Lower leg skin (tissue), 4 donors: ENCODE measurements at regions not wholly inside any gene's neighbourhood (a gene's known extent, or its start where the extent isn't known, plus 50 kb on each side); places are given as distances from the start of the nearest gene placed in this dataset.
"Not testable (repeated sequence)": the region's sequence is repeated elsewhere in the genome, so short reads cannot be mapped to it uniquely, and the experiment has no call there.

ENCODE experiments used
- DNase-seq, 2 donors: peaks; one replicate each; pipeline ENCODE4 v3.0.0-alpha.2; 2019; ENCODE audit warnings: low spot score in 2 of 2
- H3K4me3 ChIP-seq: fragments of 200-600 bp; sonication (generic); 2 replicates; pipeline ENCODE4 v1.5.1; 2017; ENCODE audit warnings: mild to moderate bottlenecking, low read depth; ENCODE audit not compliant: poor library complexity, severe bottlenecking
- POLR2A ChIP-seq, 2 donors: fragments of 450-650 bp; IDR thresholded peaks; one replicate each; pipeline ENCODE4 v1.6.1; 2016 to 2017; ENCODE audit warnings: antibody characterized with exemption in 2 of 2, mild to moderate bottlenecking in 1 of 2, moderate library complexity in 1 of 2
- WGBS, 2 donors: methylation state at CpG; one replicate each; pipeline ENCODE4 v1.1.5; 2018; 5-methylcytosine and 5-hydroxymethylcytosine counted together
- intact Hi-C: fragments of 100-400 bp; cut with DNase I; formaldehyde crosslinking; loops from one replicate; pipeline ENCODE4 v1.15.0; 2023; ENCODE audit warnings: low total_unique reads
- TF ChIP-seq, protein P1 (sequence below), 3 donors: fragments of 450-650 bp; IDR thresholded peaks; one replicate each; pipeline ENCODE4 v1.5.1; 2016; ENCODE audit warnings: antibody characterized with exemption in 3 of 3, mild to moderate bottlenecking in 3 of 3, moderate library complexity in 2 of 3

GRCh38 chr1:81254068-81254467, 546.7 kb upstream of the ADGRL2 start:
- TF ChIP-seq, protein P1, sequence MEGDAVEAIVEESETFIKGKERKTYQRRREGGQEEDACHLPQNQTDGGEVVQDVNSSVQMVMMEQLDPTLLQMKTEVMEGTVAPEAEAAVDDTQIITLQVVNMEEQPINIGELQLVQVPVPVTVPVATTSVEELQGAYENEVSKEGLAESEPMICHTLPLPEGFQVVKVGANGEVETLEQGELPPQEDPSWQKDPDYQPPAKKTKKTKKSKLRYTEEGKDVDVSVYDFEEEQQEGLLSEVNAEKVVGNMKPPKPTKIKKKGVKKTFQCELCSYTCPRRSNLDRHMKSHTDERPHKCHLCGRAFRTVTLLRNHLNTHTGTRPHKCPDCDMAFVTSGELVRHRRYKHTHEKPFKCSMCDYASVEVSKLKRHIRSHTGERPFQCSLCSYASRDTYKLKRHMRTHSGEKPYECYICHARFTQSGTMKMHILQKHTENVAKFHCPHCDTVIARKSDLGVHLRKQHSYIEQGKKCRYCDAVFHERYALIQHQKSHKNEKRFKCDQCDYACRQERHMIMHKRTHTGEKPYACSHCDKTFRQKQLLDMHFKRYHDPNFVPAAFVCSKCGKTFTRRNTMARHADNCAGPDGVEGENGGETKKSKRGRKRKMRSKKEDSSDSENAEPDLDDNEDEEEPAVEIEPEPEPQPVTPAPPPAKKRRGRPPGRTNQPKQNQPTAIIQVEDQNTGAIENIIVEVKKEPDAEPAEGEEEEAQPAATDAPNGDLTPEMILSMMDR (IDR thresholded peaks at IDR 0.05): no peak
- TF ChIP-seq POLR2A (IDR thresholded peaks at IDR 0.05): no peak
- WGBS, 2 donors: 92 to 93% methylated on average over 2 of the region's 2 CpGs
- no peak for DNase-seq
- no peak overlapping the region for H3K4me3 ChIP-seq
- intact Hi-C loops: no loop called here

- TF ChIP-seq, protein P1 (IDR thresholded peaks at IDR 0.05): no peak
- no peak for TF ChIP-seq POLR2A (IDR thresholded peaks at IDR 0.05)
- no peak overlapping the region for H3K4me3 ChIP-seq
- intact Hi-C loops: no loop called here
- DNase-seq: no peak
These were observed 548.1 kb upstream of the ADGRL2 start for GRCh38 chr1:81252471-81253151.

DNA sequence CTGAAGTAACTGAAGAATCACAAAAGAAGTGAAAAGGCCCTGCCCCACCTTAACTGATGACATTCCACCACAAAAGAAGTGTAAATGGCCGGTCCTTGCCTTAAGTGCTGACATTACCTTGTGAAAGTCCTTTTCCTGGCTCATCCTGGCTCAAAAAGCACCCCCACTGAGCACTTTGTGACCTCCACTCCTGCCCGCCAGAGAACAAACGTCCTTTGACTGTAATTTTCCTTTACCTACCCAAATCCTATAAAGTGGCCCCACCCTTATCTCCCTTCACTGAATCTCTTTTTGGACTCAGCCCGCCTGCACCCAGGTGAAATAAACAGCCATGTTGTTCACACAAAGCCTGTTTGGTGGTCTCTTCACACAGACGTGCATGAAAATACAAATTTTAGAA, 549.9 kb upstream of the ADGRL2 start:
- intact Hi-C loops, DNase-seq: not testable (repeated sequence)
- 82 to 88% methylated on average over 5 of the region's 5 CpGs for WGBS, 2 donors

GRCh38 chr1:81245084-81245715, 555.5 kb upstream of the ADGRL2 start:
- 81 to 96% methylated on average over 6 of the region's 6 CpGs for WGBS, 2 donors
- intact Hi-C loops, H3K4me3 ChIP-seq, DNase-seq: not testable (repeated sequence)

More for the DNA sequence above, 549.9 kb upstream of the ADGRL2 start:
- not testable (repeated sequence) for H3K4me3 ChIP-seq

GRCh38 chr1:81244612-81245011, 556.1 kb upstream of the ADGRL2 start:
- intact Hi-C loops, H3K4me3 ChIP-seq, DNase-seq: not testable (repeated sequence)
- 80 to 86% methylated on average over 3 of the region's 3 CpGs for WGBS, 2 donors

DNA sequence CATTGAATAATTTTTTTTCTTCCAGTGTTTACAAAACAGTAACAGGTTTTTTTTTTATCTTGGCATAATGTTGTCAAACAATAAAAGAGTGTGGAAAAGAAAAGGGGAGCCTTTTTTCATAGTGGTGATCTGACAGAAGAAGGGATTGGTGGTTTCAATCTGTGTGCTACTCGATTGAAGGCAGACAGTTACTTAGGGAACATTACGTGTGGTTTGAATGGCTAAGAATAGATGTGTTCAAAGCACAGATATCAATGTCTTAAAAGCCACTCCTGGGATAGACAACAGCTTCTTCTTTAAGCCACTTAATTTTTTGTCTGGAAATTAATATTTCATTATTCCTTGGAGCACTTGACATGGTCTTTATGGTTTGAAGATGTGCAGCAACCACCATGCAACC, 558.6 kb upstream of the ADGRL2 start:
- H3K4me3 ChIP-seq: no peak overlapping the region
- no peak for TF ChIP-seq POLR2A (IDR thresholded peaks at IDR 0.05)
- TF ChIP-seq, protein P1 (IDR thresholded peaks at IDR 0.05): no peak
- no peak for DNase-seq
- intact Hi-C loops: no loop called here
- 68 to 73% methylated on average over 2 of the region's 2 CpGs for WGBS, 2 donors

DNA sequence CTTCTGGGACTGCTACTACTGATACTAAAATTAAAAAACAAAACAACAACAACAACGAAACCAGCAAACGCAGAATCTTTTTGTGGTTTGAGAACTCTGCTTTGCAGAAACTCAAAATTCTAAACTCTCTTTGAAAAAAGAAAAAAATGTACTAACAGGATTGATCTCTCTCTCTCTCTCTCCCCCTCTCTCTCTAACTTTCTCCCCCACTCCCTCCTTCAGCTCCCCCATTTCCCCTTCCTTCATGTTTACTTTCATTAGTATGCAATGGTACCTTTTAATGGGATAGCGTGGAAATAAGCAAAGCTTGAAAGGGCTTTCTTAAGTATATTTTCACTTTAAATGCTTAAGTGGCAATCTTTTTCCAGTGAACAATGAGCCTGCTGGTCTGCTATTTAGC, 562.6 kb upstream of the ADGRL2 start:
- DNase-seq: no peak
- 52 to 68% methylated on average over 3 of the region's 3 CpGs for WGBS, 2 donors
- TF ChIP-seq, protein P1 (IDR thresholded peaks at IDR 0.05): no peak
- TF ChIP-seq POLR2A (IDR thresholded peaks at IDR 0.05): no peak
- H3K4me3 ChIP-seq: no peak overlapping the region
- intact Hi-C loops: no loop called here
